HCT116 (cell line): ENCODE measurements at regions not wholly inside any gene's neighbourhood (a gene's known extent, or its start where the extent isn't known, plus 50 kb on each side); places are given as distances from the start of the nearest gene placed in this dataset.

Experiments used
- ATAC-seq: fragments of 200-7000 bp; cut with Tn5 transposase; 2 replicates; pipeline ENCODE4 v1.9.1; 2020; ENCODE audit warnings: mild to moderate bottlenecking, moderate library complexity
- BruUV-seq: library from RNA; stranded (reverse); fragments of 400-500 nt; replicated peaks from 2 replicates; lab custom pipeline; 2021; lab: Mats Ljungman, UMichigan
- CTCF ChIA-PET: fragments of 300-600 bp; sonication (Branson Sonifier 250); formaldehyde crosslinking; loops from one replicate; lab custom pipeline; 2021; ENCODE audit warnings: antibody characterized with exemption; lab: Charles Lee
- POLR2A ChIA-PET: fragments of 300-600, 350-600 bp; sonication (Branson Sonifier 250); formaldehyde crosslinking; loops from one replicate; lab custom pipeline; 2021; ENCODE audit warnings: antibody characterized with exemption; lab: Charles Lee
- RAD21 ChIA-PET, 2 experiments: fragments of 300-600 bp; sonication (Branson Sonifier 250); formaldehyde crosslinking; loops; one replicate each; lab custom pipeline; 2023; ENCODE audit warnings: low total read pairs in 2 of 2; ENCODE audit not compliant: uncharacterized antibody in 2 of 2, unreplicated experiment in 2 of 2, low non-redundant PET in 1 of 2; lab: Charles Lee
- DNase-seq: peaks from one replicate; pipeline ENCODE4 v3.0.0-alpha.2; 2010; ENCODE audit warnings: low read depth, low spot score
- H2AFZ ChIP-seq: fragments of 200-600 bp; shearing (Covaris generic), sonication (generic); 2 replicates; pipeline ENCODE4 v1.6.1; 2017; ENCODE audit warnings: low read depth, mixed run types, mixed read lengths, antibody characterized with exemption, low read length; ENCODE audit not compliant: poor library complexity, severe bottlenecking
- H3K27ac ChIP-seq: 2 replicates; pipeline ENCODE4 v1.5.1; 2012; ENCODE audit warnings: low read depth, low read length
- H3K27me3 ChIP-seq: fragments of 200-600 bp; sonication (generic); 2 replicates; pipeline ENCODE4 v1.6.1; 2016; ENCODE audit warnings: mixed run types, low read length, mixed read lengths; ENCODE audit not compliant: insufficient read depth
- H3K36me3 ChIP-seq, 2 experiments: fragments of 200-500 bp in 1 of 2; fragments of 200-600 bp in 1 of 2; sonication (Bioruptor generic) in 1 of 2; sonication (generic) in 1 of 2; 2 replicates each; pipeline versions ENCODE4 v1.5.1 to v1.6.1; 2014 to 2016; ENCODE audit warnings: low read length in 2 of 2, inconsistent platforms in 1 of 2, mixed read lengths in 1 of 2, mixed run types in 1 of 2; ENCODE audit not compliant: insufficient read depth in 2 of 2, control insufficient read depth in 1 of 2
- H3K4me1 ChIP-seq, 2 experiments: fragments of 200-600 bp in 1 of 2; sonication (generic) in 1 of 2; 2 replicates each; pipeline versions ENCODE4 v1.5.1 to v1.6.1; 2012 to 2017; ENCODE audit warnings: low read length in 2 of 2, inconsistent platforms in 1 of 2, mild to moderate bottlenecking in 1 of 2, mixed read lengths in 1 of 2, mixed run types in 1 of 2, moderate library complexity in 1 of 2; ENCODE audit not compliant: insufficient read depth in 2 of 2, control insufficient read depth in 1 of 2
- H3K4me2 ChIP-seq: fragments of 200-600 bp; sonication (generic); 2 replicates; pipeline ENCODE4 v1.6.1; 2017; ENCODE audit warnings: mixed run types, low read length, mixed read lengths
- H3K4me3 ChIP-seq, 2 experiments: fragments of 200-600 bp in 1 of 2; sonication (generic) in 1 of 2; replicated peaks in 1 of 2; 2 replicates each; pipeline ENCODE4 v1.5.1; 2011 to 2016; ENCODE audit warnings: low read length in 2 of 2, control low read depth in 1 of 2, low read depth in 1 of 2, mild to moderate bottlenecking in 1 of 2, mixed read lengths in 1 of 2, mixed run types in 1 of 2
- H3K79me2 ChIP-seq: fragments of 200-600 bp; sonication (generic); 2 replicates; pipeline ENCODE4 v1.6.1; 2017; ENCODE audit warnings: mild to moderate bottlenecking, mixed run types, low read length, moderate library complexity, mixed read lengths; ENCODE audit not compliant: insufficient read depth
- H3K9ac ChIP-seq: fragments of 200-600 bp; sonication (generic); 2 replicates; pipeline ENCODE4 v1.6.1; 2016; ENCODE audit warnings: low read length, mixed read lengths
- H3K9me2 ChIP-seq: fragments of 200-600 bp; sonication (generic), shearing (Covaris generic); 2 replicates; pipeline ENCODE4 v1.6.1; 2017; ENCODE audit warnings: mixed run types, mild to moderate bottlenecking, moderate library complexity; ENCODE audit not compliant: insufficient read depth
- H3K9me3 ChIP-seq, 2 experiments: fragments of 200-500 bp in 1 of 2; fragments of 200-600 bp in 1 of 2; sonication (Bioruptor generic) in 1 of 2; sonication (generic) in 1 of 2; 2 replicates each; pipeline ENCODE4 v1.6.1; 2014 to 2017; ENCODE audit warnings: low read length in 2 of 2, mixed read lengths in 2 of 2, inconsistent platforms in 1 of 2, low read depth in 1 of 2, mild to moderate bottlenecking in 1 of 2, mixed run types in 1 of 2, moderate library complexity in 1 of 2; ENCODE audit not compliant: control insufficient read depth in 1 of 2, insufficient read depth in 1 of 2
- H4K20me1 ChIP-seq: fragments of 200-600 bp; sonication (generic), shearing (Covaris generic); 2 replicates; pipeline ENCODE4 v1.6.1; 2017; ENCODE audit warnings: mixed run types, mild to moderate bottlenecking, moderate library complexity; ENCODE audit not compliant: insufficient read depth
- CBX3 ChIP-seq: IDR thresholded peaks from 2 replicates; pipeline ENCODE4 v1.6.1; 2012; ENCODE audit warnings: low read depth
- EZH2 ChIP-seq: fragments of 200-600 bp; sonication (generic); IDR thresholded peaks from 2 replicates; pipeline ENCODE4 v1.6.1; 2017; ENCODE audit warnings: antibody characterized with exemption, mixed run types
- EZH2phosphoT487 ChIP-seq: fragments of 200-600 bp; IDR thresholded peaks from 2 replicates; pipeline ENCODE4 v1.6.1; 2018; ENCODE audit warnings: antibody characterized with exemption, borderline replicate concordance
- POLR2A ChIP-seq: IDR thresholded peaks from 2 replicates; pipeline ENCODE4 v1.7.0; 2011; ENCODE audit warnings: borderline replicate concordance; ENCODE audit not compliant: insufficient read depth, insufficient read length; ENCODE audit errors: extremely low read depth
- SIN3A ChIP-seq: IDR thresholded peaks from 2 replicates; pipeline ENCODE4 v1.6.1; 2012; ENCODE audit warnings: low read depth
- SP1 ChIP-seq: IDR thresholded peaks from 2 replicates; pipeline ENCODE4 v1.6.1; 2012; ENCODE audit warnings: low read depth
- SRF ChIP-seq: IDR thresholded peaks from 2 replicates; pipeline ENCODE4 v1.6.1; 2012; ENCODE audit warnings: low read depth
- ZNF274 ChIP-seq: fragments of 200-500 bp; sonication (Bioruptor generic); IDR thresholded peaks from 2 replicates; pipeline ENCODE4 v1.6.1; 2014; ENCODE audit warnings: mild to moderate bottlenecking, low read depth, low read length, inconsistent platforms
- intact Hi-C: fragments of 100-400 bp; cut with micrococcal nuclease; formaldehyde crosslinking; loops from 2 replicates; pipeline ENCODE4 v1.10.0; 2022
- TF ChIP-seq, protein P1 (sequence below): IDR thresholded peaks from 2 replicates; pipeline ENCODE4 v1.6.1; 2011; ENCODE audit warnings: mild to moderate bottlenecking, low read length, moderate library complexity; ENCODE audit not compliant: insufficient replicate concordance; ENCODE audit errors: extremely low read depth

GRCh38 chr12:68089101-68089500 lies 70.4 kb downstream of the IFNG start:
- Histone ChIP-seq H3K9me2 (no peaks in the 10 kb centered on the region; the same call in 1 of the 2 replicates), H4K20me1 (no peaks in the 10 kb centered on the region), H3K4me2 (no peak overlapping the region), H3K27ac (no peak overlapping the region), H3K4me1 (no peaks in the 10 kb centered on the region), H3K4me3 (no peak overlapping the region), H3K36me3 (no peaks in the 10 kb centered on the region), H3K9me3 (no peaks in the 10 kb centered on the region; a peak in 1 of 4 replicates), H3K79me2 (no peaks in the 10 kb centered on the region), H3K9ac (no peak overlapping the region), H3K27me3 (no peaks in the 10 kb centered on the region), H2AFZ (no peak overlapping the region)
- ChIA-PET POLR2A (no interaction called here), RAD21 (no interaction called here), CTCF (no interaction called here)
- TF ChIP-seq CBX3: peak; percentile 53; the same call in 1 of the 2 replicates
- TF ChIP-seq EZH2: no peak
- TF ChIP-seq EZH2phosphoT487: no peak
- DNase-seq (no peak), ATAC-seq (no peak)
- intact Hi-C loops: no loop called here
- no TSS peak for BruUV-seq

DNA sequence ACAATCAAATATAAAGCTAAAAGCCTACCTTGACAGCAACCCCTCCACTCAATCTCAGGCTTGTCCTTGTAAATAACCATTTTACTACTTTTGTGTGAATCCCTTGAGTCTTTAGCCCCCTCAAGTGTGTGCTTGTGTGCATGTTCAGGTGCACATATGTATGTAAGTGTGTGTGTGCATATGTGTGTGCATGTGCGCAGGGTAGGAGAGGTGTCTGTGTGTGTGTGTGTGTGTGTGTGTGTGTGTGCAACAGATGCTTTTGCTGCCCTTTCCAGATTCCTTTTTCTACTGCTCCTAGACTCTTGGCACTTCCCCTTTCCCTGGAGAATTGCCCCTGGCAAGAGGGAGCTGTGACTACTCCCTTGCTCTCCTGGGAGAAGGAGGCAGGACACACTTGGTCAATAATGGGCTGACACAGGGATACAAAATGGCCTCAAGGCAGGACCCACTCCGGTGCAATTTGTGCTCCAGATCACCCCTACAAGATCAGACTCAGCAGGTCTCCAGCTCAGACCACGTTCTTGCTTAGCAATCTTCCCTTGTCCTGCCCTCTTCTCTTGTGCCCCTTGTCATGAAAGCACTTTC lies 73.4 kb downstream of the IFNG start:
- no TSS peak for BruUV-seq
- Histone ChIP-seq H3K27me3 (no peaks in the 10 kb centered on the region), H4K20me1 (no peaks in the 10 kb centered on the region), H3K4me3 (no peak overlapping the region), H3K9me2 (no peaks in the 10 kb centered on the region; the same call in 1 of the 2 replicates), H3K4me1 (no peaks in the 10 kb centered on the region), H2AFZ (no peak overlapping the region), H3K4me2 (no peak overlapping the region), H3K27ac (no peak overlapping the region), H3K9me3 (no peaks in the 10 kb centered on the region; a peak in 1 of 4 replicates), H3K36me3 (no peaks in the 10 kb centered on the region), H3K79me2 (no peaks in the 10 kb centered on the region), H3K9ac (no peak overlapping the region)
- no peak for TF ChIP-seq ZNF274
- TF ChIP-seq SRF: no peak
- TF ChIP-seq, protein P1, sequence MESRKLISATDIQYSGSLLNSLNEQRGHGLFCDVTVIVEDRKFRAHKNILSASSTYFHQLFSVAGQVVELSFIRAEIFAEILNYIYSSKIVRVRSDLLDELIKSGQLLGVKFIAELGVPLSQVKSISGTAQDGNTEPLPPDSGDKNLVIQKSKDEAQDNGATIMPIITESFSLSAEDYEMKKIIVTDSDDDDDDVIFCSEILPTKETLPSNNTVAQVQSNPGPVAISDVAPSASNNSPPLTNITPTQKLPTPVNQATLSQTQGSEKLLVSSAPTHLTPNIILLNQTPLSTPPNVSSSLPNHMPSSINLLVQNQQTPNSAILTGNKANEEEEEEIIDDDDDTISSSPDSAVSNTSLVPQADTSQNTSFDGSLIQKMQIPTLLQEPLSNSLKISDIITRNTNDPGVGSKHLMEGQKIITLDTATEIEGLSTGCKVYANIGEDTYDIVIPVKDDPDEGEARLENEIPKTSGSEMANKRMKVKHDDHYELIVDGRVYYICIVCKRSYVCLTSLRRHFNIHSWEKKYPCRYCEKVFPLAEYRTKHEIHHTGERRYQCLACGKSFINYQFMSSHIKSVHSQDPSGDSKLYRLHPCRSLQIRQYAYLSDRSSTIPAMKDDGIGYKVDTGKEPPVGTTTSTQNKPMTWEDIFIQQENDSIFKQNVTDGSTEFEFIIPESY: no peak
- no peak for TF ChIP-seq SP1
- TF ChIP-seq SIN3A: no peak
- TF ChIP-seq POLR2A: no peak
- DNase-seq (no peak), ATAC-seq (no peak)
- ChIA-PET RAD21 (no interaction called here), POLR2A (no interaction called here), CTCF (no interaction called here)
- intact Hi-C loops: no loop called here
